ENCODE measurements at regions not wholly inside any gene's neighbourhood (a gene's known extent, or its start where the extent isn't known, plus 50 kb on each side); places are given as distances from the start of the nearest gene placed in this dataset.

DNA sequence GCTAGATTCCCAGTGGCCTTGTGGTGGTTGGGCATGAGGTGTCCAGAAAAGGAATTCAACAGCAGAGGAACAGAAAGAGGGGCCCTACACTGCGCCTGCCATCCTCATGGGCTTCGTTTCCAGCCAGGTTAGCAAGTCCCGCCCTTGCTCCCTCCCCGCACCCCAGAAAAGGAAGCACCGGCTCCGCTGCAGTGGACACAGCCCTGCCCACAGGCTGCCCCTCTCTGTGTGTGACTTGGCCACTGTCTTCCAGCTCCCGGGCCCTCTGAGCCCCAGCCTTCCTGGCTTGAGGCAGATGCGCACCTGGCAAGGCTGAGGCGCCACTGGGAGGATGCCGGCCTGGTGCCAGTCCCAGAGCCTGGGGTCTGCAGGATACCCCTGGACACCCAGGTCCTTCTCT lies 305.0 kb upstream of the IRX4 start:
- no peak overlapping the region for H3K4me3 ChIP-seq
- no peak overlapping the region for H3K27ac ChIP-seq
- DNase-seq (ENCODE audit: low spot score) = peak; percentile 62
- TF ChIP-seq, protein P1, sequence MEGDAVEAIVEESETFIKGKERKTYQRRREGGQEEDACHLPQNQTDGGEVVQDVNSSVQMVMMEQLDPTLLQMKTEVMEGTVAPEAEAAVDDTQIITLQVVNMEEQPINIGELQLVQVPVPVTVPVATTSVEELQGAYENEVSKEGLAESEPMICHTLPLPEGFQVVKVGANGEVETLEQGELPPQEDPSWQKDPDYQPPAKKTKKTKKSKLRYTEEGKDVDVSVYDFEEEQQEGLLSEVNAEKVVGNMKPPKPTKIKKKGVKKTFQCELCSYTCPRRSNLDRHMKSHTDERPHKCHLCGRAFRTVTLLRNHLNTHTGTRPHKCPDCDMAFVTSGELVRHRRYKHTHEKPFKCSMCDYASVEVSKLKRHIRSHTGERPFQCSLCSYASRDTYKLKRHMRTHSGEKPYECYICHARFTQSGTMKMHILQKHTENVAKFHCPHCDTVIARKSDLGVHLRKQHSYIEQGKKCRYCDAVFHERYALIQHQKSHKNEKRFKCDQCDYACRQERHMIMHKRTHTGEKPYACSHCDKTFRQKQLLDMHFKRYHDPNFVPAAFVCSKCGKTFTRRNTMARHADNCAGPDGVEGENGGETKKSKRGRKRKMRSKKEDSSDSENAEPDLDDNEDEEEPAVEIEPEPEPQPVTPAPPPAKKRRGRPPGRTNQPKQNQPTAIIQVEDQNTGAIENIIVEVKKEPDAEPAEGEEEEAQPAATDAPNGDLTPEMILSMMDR (IDR thresholded peaks at IDR 0.05) = no peak

DNA sequence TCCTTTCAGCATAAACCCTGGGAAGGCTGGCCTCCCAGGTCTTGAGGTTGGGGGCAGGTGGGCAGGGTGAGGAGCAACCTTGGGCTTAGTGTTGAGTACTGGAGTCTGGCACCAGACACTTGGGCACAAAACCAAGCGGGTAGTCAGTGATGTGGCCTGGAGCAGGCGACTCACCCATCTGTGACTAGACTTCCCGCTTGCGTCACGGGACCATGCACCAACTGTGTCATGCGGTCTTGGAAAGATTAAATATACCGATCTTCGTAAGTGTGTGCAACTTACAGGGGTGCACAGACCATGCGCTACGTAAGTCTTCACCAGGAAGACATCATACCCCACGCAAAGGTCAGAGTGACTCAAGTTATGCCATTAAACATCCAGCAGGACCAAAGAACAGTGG lies 304.4 kb upstream of the IRX4 start:
- H3K4me3 ChIP-seq = no peak overlapping the region
- no peak for DNase-seq (ENCODE audit: low spot score)
- H3K27ac ChIP-seq = no peak overlapping the region
- TF ChIP-seq, protein P1 (IDR thresholded peaks at IDR 0.05) = no peak

DNA sequence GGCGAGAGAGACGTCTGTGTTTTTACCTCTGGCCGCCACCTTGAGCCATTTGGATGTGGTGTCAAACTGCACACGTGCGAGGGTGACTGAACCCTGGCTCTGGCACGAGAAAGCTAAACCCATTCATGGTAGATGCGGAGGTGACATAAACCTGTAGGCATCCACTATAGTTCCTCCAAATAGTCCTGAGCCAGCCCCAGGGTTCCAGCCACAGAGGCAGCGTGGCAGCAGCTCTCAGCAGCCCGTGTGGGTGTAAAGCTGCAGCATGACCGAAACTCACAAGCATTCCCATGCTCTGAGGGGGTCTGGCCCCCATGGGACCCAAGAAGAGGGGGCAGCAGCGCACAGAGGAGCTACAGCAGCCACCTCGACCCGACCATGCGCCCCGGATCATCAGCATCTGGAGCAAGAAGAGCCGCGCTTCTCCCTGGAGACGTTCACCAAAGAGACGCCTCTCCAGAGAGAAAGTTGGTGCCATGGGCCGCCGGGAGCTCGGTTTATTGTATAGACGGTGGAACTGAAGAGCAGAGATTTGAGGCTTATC lies 303.8 kb upstream of the IRX4 start:
- no peak overlapping the region for H3K4me3 ChIP-seq
- DNase-seq (ENCODE audit: low spot score) = peak; percentile 61
- no peak overlapping the region for H3K27ac ChIP-seq
- TF ChIP-seq, protein P1 (IDR thresholded peaks at IDR 0.05) = no peak

GRCh38 chr5:2185646-2186471 lies 303.1 kb upstream of the IRX4 start:
- Histone ChIP-seq H3K27ac (no peak overlapping the region), H3K4me3 (no peak overlapping the region)
- TF ChIP-seq, protein P1 (IDR thresholded peaks at IDR 0.05) = no peak
- DNase-seq (ENCODE audit: low spot score) = peak; percentile 68

- TF ChIP-seq, protein P1 (IDR thresholded peaks at IDR 0.05) = no peak
- Histone ChIP-seq H3K27ac (peak overlapping the region in 1 of 2 donors; percentile 47), H3K4me3 (no peak overlapping the region)
- peak; percentile 58 for DNase-seq (ENCODE audit: low spot score)
These were observed 302.1 kb upstream of the IRX4 start for GRCh38 chr5:2184563-2185540.

DNA sequence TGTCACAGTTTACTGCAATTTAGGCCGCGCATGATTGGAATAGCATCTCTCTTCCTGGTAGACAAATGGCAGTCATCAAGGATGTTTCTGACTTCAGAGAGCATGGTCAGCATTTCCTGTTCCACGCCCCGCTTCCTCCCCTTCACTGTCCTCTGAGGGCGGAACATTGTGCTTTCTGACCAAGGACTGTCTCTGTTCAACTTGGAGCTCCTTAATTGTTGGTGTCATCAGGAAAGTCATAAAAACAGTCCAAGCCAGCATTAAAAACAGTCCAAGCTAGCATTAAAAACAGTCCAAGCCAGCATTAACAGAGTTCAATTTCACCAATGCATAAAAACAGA lies 301.3 kb upstream of the IRX4 start:
- Histone ChIP-seq H3K4me3 (no peak overlapping the region), H3K27ac (peak overlapping the region in 1 of 2 donors; percentile 47)
- TF ChIP-seq, protein P1 (IDR thresholded peaks at IDR 0.05) = no peak
- DNase-seq (ENCODE audit: low spot score) = peak; percentile 36
